GM23248 (cell line): ENCODE measurements at regions not wholly inside any gene's neighbourhood (a gene's known extent, or its start where the extent isn't known, plus 50 kb on each side); places are given as distances from the start of the nearest gene placed in this dataset.
"Not testable (repeated sequence)": the region's sequence is repeated elsewhere in the genome, so short reads cannot be mapped to it uniquely, and the experiment has no call there.

Experiments used
- DNase-seq: peaks from one replicate; pipeline ENCODE4 v3.0.0-alpha.2; 2015
- H2AFZ ChIP-seq: fragments of 200-600 bp; sonication (generic); 2 replicates; pipeline ENCODE4 v1.6.1; 2016; ENCODE audit warnings: antibody characterized with exemption
- H3F3A ChIP-seq: fragments of 200-600 bp; sonication (generic); 2 replicates; pipeline ENCODE4 v1.6.1; 2016; ENCODE audit warnings: mild to moderate bottlenecking, antibody characterized with exemption, mixed run types; ENCODE audit not compliant: insufficient read depth
- H3K27ac ChIP-seq: fragments of 200-600 bp; sonication (generic); 2 replicates; pipeline ENCODE4 v1.5.1; 2016; ENCODE audit warnings: mild to moderate bottlenecking
- H3K27me3 ChIP-seq: fragments of 200-600 bp; sonication (generic); replicated peaks from 2 replicates; pipeline ENCODE4 v1.6.1; 2016; ENCODE audit warnings: mild to moderate bottlenecking; ENCODE audit not compliant: insufficient read depth
- H3K36me3 ChIP-seq: fragments of 200-600 bp; sonication (generic); 2 replicates; pipeline ENCODE4 v1.6.1; 2016; ENCODE audit warnings: low read depth, mild to moderate bottlenecking
- H3K4me1 ChIP-seq: fragments of 200-600 bp; sonication (generic); 2 replicates; pipeline ENCODE4 v1.6.1; 2016; ENCODE audit warnings: mild to moderate bottlenecking; ENCODE audit not compliant: insufficient read depth
- H3K4me2 ChIP-seq: fragments of 200-600 bp; sonication (generic); one replicate; pipeline ENCODE4 v1.6.1; 2016; ENCODE audit warnings: mild to moderate bottlenecking; ENCODE audit not compliant: unreplicated experiment
- H3K4me3 ChIP-seq: fragments of 200-600 bp; sonication (generic); 2 replicates; pipeline ENCODE4 v1.5.1; 2016; ENCODE audit warnings: mild to moderate bottlenecking
- H3K79me2 ChIP-seq: fragments of 200-600 bp; sonication (generic); 2 replicates; pipeline ENCODE4 v1.6.1; 2016; ENCODE audit warnings: mild to moderate bottlenecking; ENCODE audit not compliant: insufficient read depth
- H3K9ac ChIP-seq: fragments of 200-600 bp; sonication (generic); 2 replicates; pipeline ENCODE4 v1.6.1; 2016; ENCODE audit warnings: mild to moderate bottlenecking
- H3K9me2 ChIP-seq: fragments of 200-600 bp; sonication (generic); 2 replicates; pipeline ENCODE4 v1.6.1; 2016; ENCODE audit warnings: mixed run types, mild to moderate bottlenecking, moderate library complexity; ENCODE audit not compliant: insufficient read depth
- H3K9me3 ChIP-seq: fragments of 200-600 bp; sonication (generic); one replicate; pipeline ENCODE4 v1.6.1; 2017; ENCODE audit warnings: low read depth
- H4K20me1 ChIP-seq: fragments of 200-600 bp; sonication (generic); 2 replicates; pipeline ENCODE4 v1.6.0; 2016; ENCODE audit not compliant: insufficient read depth
- EZH2 ChIP-seq: fragments of 200-600 bp; sonication (generic); IDR thresholded peaks from 2 replicates; pipeline ENCODE4 v1.6.1; 2018; ENCODE audit warnings: antibody characterized with exemption, mild to moderate bottlenecking; ENCODE audit not compliant: insufficient read depth, poor library complexity, severe bottlenecking
- EZH2phosphoT487 ChIP-seq: fragments of 200-600 bp; sonication (generic); IDR thresholded peaks from 2 replicates; pipeline ENCODE4 v1.6.1; 2018; ENCODE audit warnings: antibody characterized with exemption, moderate library complexity, mild to moderate bottlenecking, low read depth; ENCODE audit not compliant: insufficient read depth
- WGBS, 2 experiments: methylation state at CpG; one replicate each; pipeline ENCODE4 v1.1.6; 2015 to 2017; ENCODE audit warnings: low lambda C conversion rate in 2 of 2, low coverage in 1 of 2; ENCODE audit errors: missing lambda C conversion rate in 2 of 2; 5-methylcytosine and 5-hydroxymethylcytosine counted together
- in situ Hi-C: fragments of 300-500 bp; cut with MboI; formaldehyde crosslinking; loops from 2 replicates; pipeline ENCODE4 v1.15.0; 2020

DNA sequence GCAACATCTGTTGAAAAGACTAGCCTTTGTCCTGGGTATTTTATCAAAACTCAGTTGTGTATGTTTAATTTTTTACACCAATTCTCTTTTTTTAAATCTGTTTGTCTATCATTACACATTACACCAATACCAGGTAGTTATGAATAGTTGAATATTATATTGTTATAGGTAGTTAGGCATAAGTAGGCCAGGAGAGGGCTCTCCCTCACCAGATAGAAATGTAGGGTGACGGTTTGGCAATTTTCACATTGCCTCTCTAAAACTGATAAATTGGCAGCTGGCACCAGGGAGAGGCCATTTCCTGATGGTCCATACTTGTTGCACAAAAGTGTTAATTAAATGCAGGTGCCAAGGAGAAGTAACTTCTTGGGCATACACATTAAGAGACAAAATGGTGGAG, 483.1 kb upstream of the EPHA6 start:
- H3K79me2 ChIP-seq: no peaks in the 10 kb centered on the region
- H3K4me3 ChIP-seq: no peak overlapping the region
- peaks cover 3% of the 10 kb centered on the region for H3K9me3 ChIP-seq
- TF ChIP-seq EZH2: no peak
- no peak for TF ChIP-seq EZH2phosphoT487
- no peaks in the 10 kb centered on the region for H4K20me1 ChIP-seq
- 22% methylated on average over 1 of the region's 1 CpG for WGBS, 2 experiments
- no peaks in the 10 kb centered on the region for H3F3A ChIP-seq
- no peaks in the 10 kb centered on the region for H3K9me2 ChIP-seq
- no peaks in the 10 kb centered on the region for H3K4me1 ChIP-seq
- in situ Hi-C loops: no loop called here
- H2AFZ ChIP-seq: no peak overlapping the region
- no peak overlapping the region for H3K4me2 ChIP-seq
- no peaks in the 10 kb centered on the region for H3K36me3 ChIP-seq
- H3K27ac ChIP-seq: no peak overlapping the region
- H3K27me3 ChIP-seq: no peaks in the 10 kb centered on the region
- no peak overlapping the region for H3K9ac ChIP-seq
- DNase-seq: no peak

DNA sequence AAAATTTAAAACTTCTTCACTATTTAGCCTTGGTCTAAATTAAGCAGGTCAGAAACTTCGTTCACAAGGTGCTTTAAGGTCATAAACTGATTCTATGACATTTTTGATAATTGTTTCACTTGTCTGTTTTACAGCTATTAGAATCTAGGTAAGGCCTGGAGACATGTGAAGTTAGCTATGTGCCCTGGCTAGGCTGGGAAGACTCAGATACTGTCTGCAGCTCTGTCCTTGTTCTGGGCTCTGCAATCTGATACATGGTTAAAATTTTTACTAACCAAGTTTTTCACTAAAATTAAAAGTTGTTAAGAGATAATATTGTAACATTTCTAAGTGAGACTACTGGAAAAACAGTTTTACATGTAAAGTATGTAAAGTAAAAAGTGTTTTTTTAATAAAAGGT, 479.6 kb upstream of the EPHA6 start:
- no peaks in the 10 kb centered on the region for H3K9me3 ChIP-seq
- TF ChIP-seq EZH2phosphoT487 (no peak), EZH2 (no peak)
- DNase-seq: no peak
- no peaks in the 10 kb centered on the region for H3K9me2 ChIP-seq
- H3K4me3 ChIP-seq: no peak overlapping the region
- in situ Hi-C loops: no loop called here
- no peaks in the 10 kb centered on the region for H3K27me3 ChIP-seq
- no peaks in the 10 kb centered on the region for H3K4me1 ChIP-seq
- H2AFZ ChIP-seq: no peak overlapping the region
- H4K20me1 ChIP-seq: no peaks in the 10 kb centered on the region
- H3K4me2 ChIP-seq: no peak overlapping the region
- 0% methylated on average over 1 of the region's 1 CpG for WGBS, 2 experiments
- no peaks in the 10 kb centered on the region for H3F3A ChIP-seq
- no peaks in the 10 kb centered on the region for H3K36me3 ChIP-seq
- no peak overlapping the region for H3K27ac ChIP-seq
- no peak overlapping the region for H3K9ac ChIP-seq
- H3K79me2 ChIP-seq: no peaks in the 10 kb centered on the region

DNA sequence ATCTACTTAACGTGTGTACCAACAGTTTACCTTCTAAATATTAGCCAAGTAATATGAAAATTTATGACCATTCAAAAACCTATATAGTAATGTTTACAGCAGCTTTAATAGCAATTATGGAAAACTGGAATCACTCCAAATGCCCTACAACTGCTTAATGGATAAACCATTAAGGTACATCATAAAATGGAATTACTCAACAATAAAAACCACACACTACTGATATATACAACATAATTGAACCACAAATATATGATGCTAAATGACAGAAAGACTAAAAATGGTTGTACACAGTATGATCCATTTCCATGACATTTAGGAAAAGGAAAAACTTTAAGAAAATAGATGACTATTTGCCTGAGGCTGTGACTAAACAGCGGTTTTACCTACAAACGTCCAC, 467.1 kb upstream of the EPHA6 start:
- TF ChIP-seq EZH2phosphoT487 (no peak), EZH2 (no peak)
- Histone ChIP-seq H3K4me3 (no peak overlapping the region), H3K27ac (no peak overlapping the region), H3K79me2 (no peaks in the 10 kb centered on the region), H3K9ac (no peak overlapping the region), H2AFZ (no peak overlapping the region), H3K9me2 (no peaks in the 10 kb centered on the region), H3K4me2 (no peak overlapping the region), H3F3A (no peaks in the 10 kb centered on the region), H4K20me1 (no peaks in the 10 kb centered on the region), H3K36me3 (no peaks in the 10 kb centered on the region), H3K4me1 (no peaks in the 10 kb centered on the region), H3K9me3 (no peaks in the 10 kb centered on the region), H3K27me3 (no peaks in the 10 kb centered on the region)
- no peak for DNase-seq
- in situ Hi-C loops: no loop called here
- WGBS, 2 experiments: 18 to 22% methylated on average over 3 of the region's 3 CpGs

DNA sequence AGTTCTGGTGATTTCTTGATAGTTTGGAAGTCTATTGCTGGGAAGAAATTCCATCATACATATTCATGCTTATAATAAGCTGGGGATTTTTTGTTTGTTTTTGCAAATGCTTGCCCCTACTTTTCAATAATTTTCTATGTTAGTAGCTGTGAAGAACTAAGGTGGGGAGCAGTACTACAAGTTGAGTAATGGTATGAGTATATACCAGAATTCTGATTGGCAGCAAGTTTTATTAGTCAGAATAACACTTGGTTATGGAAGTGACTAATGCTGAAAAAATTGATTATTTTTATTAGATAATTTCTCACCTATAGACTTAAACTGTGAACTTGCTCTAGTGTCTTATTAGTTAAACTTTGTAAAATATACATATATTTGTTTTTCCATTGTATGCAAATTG, 462.8 kb upstream of the EPHA6 start:
- H3F3A ChIP-seq, H4K20me1 ChIP-seq, in situ Hi-C loops, H3K4me3 ChIP-seq, H3K4me2 ChIP-seq, H3K79me2 ChIP-seq, H2AFZ ChIP-seq, H3K9ac ChIP-seq, H3K36me3 ChIP-seq, H3K4me1 ChIP-seq, H3K27ac ChIP-seq, DNase-seq, H3K9me3 ChIP-seq, H3K9me2 ChIP-seq, H3K27me3 ChIP-seq: not testable (repeated sequence)

DNA sequence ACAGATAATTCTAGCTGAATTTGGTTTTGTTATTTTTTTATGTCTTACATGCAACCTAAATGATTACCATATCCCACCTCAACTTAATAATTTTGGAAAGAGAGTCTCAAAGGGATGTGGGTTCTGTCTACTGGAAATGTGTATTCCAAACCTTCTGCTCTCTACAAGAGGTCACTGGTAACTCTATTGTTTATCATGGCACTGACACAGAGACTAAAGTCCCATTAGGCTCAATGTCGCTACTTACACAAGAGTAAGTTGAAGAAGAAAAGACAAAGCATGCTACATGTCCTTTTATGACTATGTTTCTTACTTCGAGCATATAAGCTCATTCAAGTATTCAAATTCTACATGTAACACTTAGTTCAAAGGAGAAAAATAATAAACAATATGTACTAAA, 460.3 kb upstream of the EPHA6 start:
- H3K9me3 ChIP-seq: no peaks in the 10 kb centered on the region
- H3K79me2 ChIP-seq: no peaks in the 10 kb centered on the region
- no peak overlapping the region for H2AFZ ChIP-seq
- H3K27ac ChIP-seq: no peak overlapping the region
- no peaks in the 10 kb centered on the region for H3K9me2 ChIP-seq
- in situ Hi-C loops: no loop called here
- no peak overlapping the region for H3K9ac ChIP-seq
- no peaks in the 10 kb centered on the region for H3K27me3 ChIP-seq
- H3K4me1 ChIP-seq: no peaks in the 10 kb centered on the region
- H4K20me1 ChIP-seq: no peaks in the 10 kb centered on the region
- 11 to 17% methylated on average over 2 of the region's 2 CpGs for WGBS, 2 experiments
- no peak overlapping the region for H3K4me2 ChIP-seq
- no peaks in the 10 kb centered on the region for H3F3A ChIP-seq
- no peak for TF ChIP-seq EZH2phosphoT487
- no peak for TF ChIP-seq EZH2
- H3K4me3 ChIP-seq: no peak overlapping the region
- H3K36me3 ChIP-seq: no peaks in the 10 kb centered on the region
- no peak for DNase-seq
